ENCODE measurements at regions not wholly inside any gene's neighbourhood (a gene's known extent, or its start where the extent isn't known, plus 50 kb on each side); places are given as distances from the start of the nearest gene placed in this dataset.

- peak in 1 of 2 donors; percentile 6 for DNase-seq
- 36 to 55% methylated on average over 3 of the region's 3 CpGs for WGBS, 2 donors
- H3K27me3 ChIP-seq = no peaks in the 10 kb centered on the region
These were observed 302.3 kb downstream of the PTPRU start for GRCh38 chr1:29538586-29538985.

GRCh38 chr1:29532751-29533150 lies 296.4 kb downstream of the PTPRU start:
- H3K4me1 ChIP-seq = no peaks in the 10 kb centered on the region
- ATAC-seq (ENCODE audit: low FRiP score in 2 of 2) (no peak), DNase-seq (peak in 1 of 2 donors; percentile 5)
- TF ChIP-seq EP300 (IDR thresholded peaks at IDR 0.05) (no peak), CTCF (IDR thresholded peaks at IDR 0.05) (no peak), POLR2A (IDR thresholded peaks at IDR 0.05) (no peak), POLR2AphosphoS5 (IDR thresholded peaks at IDR 0.05) (no peak)
- H3K27ac ChIP-seq = no peak overlapping the region
- H3K27me3 ChIP-seq = no peaks in the 10 kb centered on the region
- WGBS, 2 donors = 83 to 93% methylated on average over 1 of the region's 1 CpG
- no peaks in the 10 kb centered on the region for H3K36me3 ChIP-seq
- peaks cover 0 to 21% (median 12%) of the 10 kb centered on the region in 4 donors for H3K9me3 ChIP-seq
- H3K4me3 ChIP-seq = no peak overlapping the region

More at GRCh38 chr1:29538586-29538985, 302.3 kb downstream of the PTPRU start:
- Histone ChIP-seq H3K36me3 (no peaks in the 10 kb centered on the region), H3K4me3 (no peak overlapping the region), H3K27ac (no peak overlapping the region), H3K9me3 (no peaks in the 10 kb centered on the region), H3K4me1 (no peaks in the 10 kb centered on the region)
- TF ChIP-seq POLR2A (IDR thresholded peaks at IDR 0.05) = no peak
- no peak for TF ChIP-seq EP300 (IDR thresholded peaks at IDR 0.05)
- TF ChIP-seq CTCF (IDR thresholded peaks at IDR 0.05) = no peak
- no peak for TF ChIP-seq POLR2AphosphoS5 (IDR thresholded peaks at IDR 0.05)
- ATAC-seq (ENCODE audit: low FRiP score in 2 of 2) = no peak

GRCh38 chr1:29532285-29532684 lies 296.0 kb downstream of the PTPRU start:
- Histone ChIP-seq H3K9me3 (peaks cover 0 to 21% (median 12%) of the 10 kb centered on the region in 4 donors), H3K4me1 (no peaks in the 10 kb centered on the region), H3K36me3 (no peaks in the 10 kb centered on the region), H3K27me3 (no peaks in the 10 kb centered on the region), H3K27ac (no peak overlapping the region), H3K4me3 (no peak overlapping the region)
- peak in 1 of 2 donors; percentile 8 for DNase-seq
- TF ChIP-seq CTCF (IDR thresholded peaks at IDR 0.05) = no peak
- no peak for TF ChIP-seq EP300 (IDR thresholded peaks at IDR 0.05)
- TF ChIP-seq POLR2A (IDR thresholded peaks at IDR 0.05) = no peak
- TF ChIP-seq POLR2AphosphoS5 (IDR thresholded peaks at IDR 0.05) = no peak
- no peak for ATAC-seq (ENCODE audit: low FRiP score in 2 of 2)
- WGBS, 2 donors = 56 to 74% methylated on average over 6 of the region's 6 CpGs

- no peaks in the 10 kb centered on the region for H3K4me1 ChIP-seq
- no peak overlapping the region for H3K27ac ChIP-seq
- peaks cover 0 to 21% (median 12%) of the 10 kb centered on the region in 4 donors for H3K9me3 ChIP-seq
- no peaks in the 10 kb centered on the region for H3K36me3 ChIP-seq
- no peak for ATAC-seq (ENCODE audit: low FRiP score in 2 of 2)
- TF ChIP-seq POLR2A (IDR thresholded peaks at IDR 0.05) (no peak), CTCF (IDR thresholded peaks at IDR 0.05) (no peak), EP300 (IDR thresholded peaks at IDR 0.05) (no peak), POLR2AphosphoS5 (IDR thresholded peaks at IDR 0.05) (no peak)
- H3K27me3 ChIP-seq = no peaks in the 10 kb centered on the region
- H3K4me3 ChIP-seq = no peak overlapping the region
- peak in 1 of 2 donors; percentile 4 for DNase-seq
- 51 to 73% methylated on average over 2 of the region's 2 CpGs for WGBS, 2 donors
These were observed 295.3 kb downstream of the PTPRU start for GRCh38 chr1:29531596-29531995.

GRCh38 chr1:29529677-29530278 lies 293.5 kb downstream of the PTPRU start:
- H3K4me1 ChIP-seq = no peaks in the 10 kb centered on the region
- no peaks in the 10 kb centered on the region for H3K27me3 ChIP-seq
- H3K9me3 ChIP-seq = peaks cover 0 to 21% (median 12%) of the 10 kb centered on the region in 4 donors
- no peak overlapping the region for H3K4me3 ChIP-seq
- 84 to 85% methylated on average over 1 of the region's 1 CpG for WGBS, 2 donors
- no peaks in the 10 kb centered on the region for H3K36me3 ChIP-seq
- ATAC-seq (ENCODE audit: low FRiP score in 2 of 2) (no peak), DNase-seq (no peak)
- H3K27ac ChIP-seq = no peak overlapping the region
- TF ChIP-seq EP300 (IDR thresholded peaks at IDR 0.05) (no peak), POLR2A (IDR thresholded peaks at IDR 0.05) (no peak), CTCF (IDR thresholded peaks at IDR 0.05) (no peak), POLR2AphosphoS5 (IDR thresholded peaks at IDR 0.05) (no peak)

Measured in upper lobe of left lung (tissue), 6 donors.